ENCODE measurements at regions not wholly inside any gene's neighbourhood (a gene's known extent, or its start where the extent isn't known, plus 50 kb on each side); places are given as distances from the start of the nearest gene placed in this dataset.
"Not testable (repeated sequence)": the region's sequence is repeated elsewhere in the genome, so short reads cannot be mapped to it uniquely, and the experiment has no call there.

DNA sequence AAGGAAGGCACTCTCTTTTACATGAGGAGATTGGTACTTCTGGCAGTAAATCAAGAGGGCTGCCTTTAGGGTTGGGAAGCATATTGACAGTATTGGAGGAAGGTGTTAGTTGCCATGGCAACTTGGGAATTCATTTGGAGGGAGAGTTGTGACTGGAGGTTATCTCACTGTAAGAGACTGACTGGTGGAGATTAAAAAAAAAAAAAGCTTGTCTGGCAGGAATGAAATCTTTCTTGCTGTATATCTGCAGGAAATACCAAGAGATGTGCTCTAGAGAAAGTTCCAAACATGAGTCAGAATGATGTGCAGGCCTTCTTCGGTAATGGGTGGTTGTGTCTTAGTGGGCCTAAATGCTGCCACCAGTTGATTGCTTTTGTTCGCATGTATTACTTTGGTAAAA is 59.8 kb upstream of the FAM72C start:
- intact Hi-C loops (cut with micrococcal nuclease; ENCODE audit: unreplicated experiment); DNase-seq (ENCODE audit: low spot score); H3K4me3 ChIP-seq (ENCODE audit: low read depth, low read length, poor library complexity, severe bottlenecking); H3K4me1 ChIP-seq (ENCODE audit: insufficient read depth, low read length, poor library complexity, severe bottlenecking); H3K9me3 ChIP-seq (ENCODE audit: low read depth, low read length, poor library complexity, severe bottlenecking); H3K27ac ChIP-seq (ENCODE audit: low read depth, low read length, poor library complexity, severe bottlenecking); BruUV-seq (replicated peaks); CTCF ChIA-PET; H3K36me3 ChIP-seq (ENCODE audit: insufficient read depth, low read length, poor library complexity, severe bottlenecking); POLR2A ChIA-PET (ENCODE audit: low non-redundant PET); H3K27me3 ChIP-seq (replicated peaks; ENCODE audit: insufficient read depth, low read depth, low read length, poor library complexity): not testable (repeated sequence)

GRCh38 chr1:144026022-144026421 is 54.2 kb upstream of the FAM72C start:
- H3K4me1 ChIP-seq (ENCODE audit: insufficient read depth, low read length, poor library complexity, severe bottlenecking); CTCF ChIA-PET: not testable (repeated sequence)

GRCh38 chr1:144021690-144022384 is 50.1 kb upstream of the FAM72C start:
- CTCF ChIA-PET; H3K4me3 ChIP-seq (ENCODE audit: low read depth, low read length, poor library complexity, severe bottlenecking); H3K27ac ChIP-seq (ENCODE audit: low read depth, low read length, poor library complexity, severe bottlenecking); H3K27me3 ChIP-seq (replicated peaks; ENCODE audit: insufficient read depth, low read depth, low read length, poor library complexity); BruUV-seq (replicated peaks); DNase-seq (ENCODE audit: low spot score); H3K9me3 ChIP-seq (ENCODE audit: low read depth, low read length, poor library complexity, severe bottlenecking); H3K4me1 ChIP-seq (ENCODE audit: insufficient read depth, low read length, poor library complexity, severe bottlenecking); H3K36me3 ChIP-seq (ENCODE audit: insufficient read depth, low read length, poor library complexity, severe bottlenecking); POLR2A ChIA-PET (ENCODE audit: low non-redundant PET); intact Hi-C loops (cut with micrococcal nuclease; ENCODE audit: unreplicated experiment): not testable (repeated sequence)

More at GRCh38 chr1:144026022-144026421, 54.2 kb upstream of the FAM72C start:
- H3K36me3 ChIP-seq (ENCODE audit: insufficient read depth, low read length, poor library complexity, severe bottlenecking); DNase-seq (ENCODE audit: low spot score); H3K9me3 ChIP-seq (ENCODE audit: low read depth, low read length, poor library complexity, severe bottlenecking); H3K27me3 ChIP-seq (replicated peaks; ENCODE audit: insufficient read depth, low read depth, low read length, poor library complexity); H3K4me3 ChIP-seq (ENCODE audit: low read depth, low read length, poor library complexity, severe bottlenecking); POLR2A ChIA-PET (ENCODE audit: low non-redundant PET); H3K27ac ChIP-seq (ENCODE audit: low read depth, low read length, poor library complexity, severe bottlenecking); BruUV-seq (replicated peaks); intact Hi-C loops (cut with micrococcal nuclease; ENCODE audit: unreplicated experiment): not testable (repeated sequence)
